ENCODE measurements at regions not wholly inside any gene's neighbourhood (a gene's known extent, or its start where the extent isn't known, plus 50 kb on each side); places are given as distances from the start of the nearest gene placed in this dataset.
"Not testable (repeated sequence)": the region's sequence is repeated elsewhere in the genome, so short reads cannot be mapped to it uniquely, and the experiment has no call there.

DNA sequence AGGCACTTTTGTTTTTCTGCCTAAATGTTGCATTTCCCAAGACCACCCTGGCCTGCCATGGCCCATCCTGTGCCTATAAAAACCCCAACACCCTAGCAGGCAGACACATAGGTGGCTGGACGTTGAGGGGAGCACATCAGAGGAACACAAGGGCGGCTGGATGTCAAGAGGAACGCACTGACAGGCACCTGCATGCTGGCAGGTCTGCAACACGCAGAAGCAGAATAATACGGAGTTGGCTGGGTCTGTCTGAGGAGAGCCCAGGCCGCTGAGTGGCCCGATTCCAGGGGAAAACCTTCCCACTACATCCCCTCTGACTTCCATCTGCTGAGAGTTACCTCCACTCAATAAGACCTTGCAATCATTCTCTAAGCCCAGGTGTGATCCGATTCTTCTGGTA, 765.6 kb downstream of the PLOD2 start:
- DNase-seq (ENCODE audit: low read depth in 2 of 2) = no peak

DNA sequence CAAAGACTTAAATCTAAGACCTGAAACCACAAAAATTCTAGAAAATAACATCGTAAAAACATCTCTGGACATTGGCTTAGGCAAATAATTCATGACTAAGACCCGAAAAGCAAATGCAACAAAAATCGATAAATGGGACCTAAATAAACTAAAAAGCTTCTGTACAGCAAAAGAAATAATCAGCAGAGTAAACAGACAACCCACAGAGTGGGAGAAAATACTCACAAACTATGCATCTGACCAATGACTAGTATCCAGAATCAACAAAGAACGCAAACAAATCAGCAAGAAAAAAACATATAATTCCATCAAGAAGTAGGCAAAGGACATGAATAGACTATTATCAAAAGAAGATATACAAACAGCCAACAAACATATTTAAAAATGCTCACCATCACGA, 749.4 kb downstream of the PLOD2 start:
- DNase-seq (ENCODE audit: low read depth in 2 of 2) = no peak

DNA sequence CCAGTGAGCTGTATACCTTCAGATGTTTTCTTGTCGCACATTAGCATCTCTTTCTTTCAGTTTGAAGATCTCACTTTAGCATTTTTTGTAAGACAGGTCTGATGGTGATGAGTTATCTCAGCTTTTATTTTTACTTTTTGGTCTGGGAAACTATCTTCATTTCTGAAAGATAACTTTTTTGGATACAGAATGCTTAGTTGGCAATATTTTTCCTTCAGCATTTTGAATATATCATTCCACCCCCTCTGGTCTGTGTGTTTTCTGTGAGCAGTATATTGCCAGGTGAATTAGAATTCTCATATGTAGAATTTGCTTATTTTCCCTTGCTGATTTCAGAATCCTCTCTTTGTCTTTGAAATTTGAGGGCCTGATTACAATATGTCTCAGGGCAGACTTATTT, 743.3 kb downstream of the PLOD2 start:
- DNase-seq (ENCODE audit: low read depth in 2 of 2) = no peak

DNA sequence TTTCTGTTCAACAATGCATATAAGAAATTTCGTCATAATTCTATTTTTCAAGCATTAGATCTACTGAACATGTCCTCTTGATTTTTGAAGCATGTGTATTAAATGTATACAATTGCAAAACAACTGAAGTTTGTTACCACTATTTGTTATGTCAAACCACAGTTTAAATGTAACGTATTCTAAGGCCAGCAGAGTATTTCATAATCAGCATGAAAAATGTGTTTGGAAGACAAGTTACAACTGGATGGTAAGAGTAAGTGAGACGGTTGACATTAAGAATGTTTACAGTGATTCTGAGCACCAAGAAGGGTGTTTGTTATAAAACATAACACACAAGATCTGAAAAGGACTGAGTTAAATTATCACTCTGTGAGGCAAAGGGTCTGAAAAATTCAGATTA, 738.4 kb downstream of the PLOD2 start:
- no peak for DNase-seq (ENCODE audit: low read depth in 2 of 2)

DNA sequence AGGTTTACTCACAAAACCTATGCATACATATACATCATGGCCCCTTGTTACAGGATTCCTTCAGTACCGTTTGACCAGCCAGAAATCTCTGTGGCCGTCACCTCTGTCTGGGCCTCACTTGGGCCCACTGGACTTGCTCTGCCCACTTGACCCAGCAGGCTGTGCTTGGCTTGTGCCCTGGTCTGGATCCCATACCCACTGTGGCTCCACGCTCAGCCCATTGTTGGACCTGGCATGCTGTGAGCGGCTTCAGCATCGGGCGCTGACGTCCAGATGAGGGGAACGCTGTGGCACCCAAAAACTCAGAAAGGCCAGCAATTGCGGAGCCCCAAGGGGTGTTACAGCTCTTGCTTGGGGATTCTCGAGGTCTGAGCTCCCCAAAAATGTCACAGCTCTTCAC, 733.6 kb downstream of the PLOD2 start:
- no peak for DNase-seq (ENCODE audit: low read depth in 2 of 2)

DNA sequence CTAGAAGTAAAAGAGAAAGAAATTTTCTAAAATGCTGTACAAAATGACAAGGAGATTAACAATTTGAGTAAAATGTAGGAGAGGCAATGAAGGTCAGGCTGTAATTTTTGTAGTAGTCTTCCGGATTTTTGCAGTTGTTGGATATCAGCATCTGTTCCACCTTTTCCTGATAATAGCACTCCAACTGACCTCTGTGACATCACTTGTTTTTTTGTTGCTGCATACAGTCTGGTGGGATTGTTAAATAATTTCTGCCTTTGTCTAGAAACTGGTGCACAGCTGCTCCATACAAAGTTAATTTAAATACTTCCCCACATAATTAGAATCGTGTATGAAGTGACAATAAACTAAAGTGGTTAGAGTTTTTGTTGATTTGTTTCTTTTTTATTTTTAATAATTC, 731.4 kb downstream of the PLOD2 start:
- DNase-seq (ENCODE audit: low read depth in 2 of 2) = no peak

DNA sequence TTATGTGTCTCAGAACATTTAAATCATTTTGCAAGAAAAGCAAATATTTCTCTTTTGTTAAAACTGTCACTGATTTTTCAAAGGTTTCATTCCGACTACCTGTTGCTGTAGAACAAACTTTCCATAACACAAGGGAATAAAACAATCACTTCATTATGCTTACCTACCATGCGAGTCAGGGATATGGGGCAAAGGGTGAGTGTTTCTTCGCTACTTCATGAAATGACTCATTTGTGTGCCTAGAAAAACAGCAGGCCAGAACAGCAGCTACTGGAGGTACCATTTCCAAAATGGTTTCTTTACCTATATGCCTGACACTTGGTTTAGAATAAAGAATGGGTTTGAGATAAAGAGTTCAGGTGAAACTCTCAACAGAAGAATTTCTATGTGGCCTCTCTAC, 712.5 kb downstream of the PLOD2 start:
- DNase-seq (ENCODE audit: low read depth in 2 of 2) = no peak

DNA sequence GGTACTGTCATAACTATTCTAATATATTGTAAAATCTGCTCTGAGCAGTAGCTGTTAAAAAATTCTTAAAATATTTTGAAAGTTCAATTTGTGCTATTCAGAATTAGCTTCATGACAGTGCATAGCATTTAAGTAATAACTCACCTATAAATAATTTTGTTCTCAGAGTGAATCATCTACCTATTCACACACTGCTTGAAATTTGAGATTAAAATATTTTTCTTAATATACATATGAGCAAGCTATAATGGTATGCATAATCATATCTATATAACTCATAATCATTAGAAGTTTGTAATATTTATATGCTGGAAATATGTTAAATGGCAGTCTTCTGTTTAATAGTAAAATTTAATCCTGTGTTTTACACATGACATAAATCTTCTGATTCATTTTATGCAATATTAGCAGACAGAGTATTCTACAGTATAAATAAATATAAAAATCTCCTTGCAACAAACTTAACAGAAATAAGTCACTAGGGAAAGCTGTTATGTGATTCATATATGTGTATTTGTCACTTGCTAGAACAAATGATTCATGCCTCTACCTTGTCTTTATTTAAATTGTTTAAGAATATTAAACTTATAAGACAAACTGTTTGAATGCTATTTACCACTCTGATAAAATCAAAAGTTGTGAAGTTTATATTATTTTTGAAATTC, 710.8 kb downstream of the PLOD2 start:
- no peak for DNase-seq (ENCODE audit: low read depth in 2 of 2)

DNA sequence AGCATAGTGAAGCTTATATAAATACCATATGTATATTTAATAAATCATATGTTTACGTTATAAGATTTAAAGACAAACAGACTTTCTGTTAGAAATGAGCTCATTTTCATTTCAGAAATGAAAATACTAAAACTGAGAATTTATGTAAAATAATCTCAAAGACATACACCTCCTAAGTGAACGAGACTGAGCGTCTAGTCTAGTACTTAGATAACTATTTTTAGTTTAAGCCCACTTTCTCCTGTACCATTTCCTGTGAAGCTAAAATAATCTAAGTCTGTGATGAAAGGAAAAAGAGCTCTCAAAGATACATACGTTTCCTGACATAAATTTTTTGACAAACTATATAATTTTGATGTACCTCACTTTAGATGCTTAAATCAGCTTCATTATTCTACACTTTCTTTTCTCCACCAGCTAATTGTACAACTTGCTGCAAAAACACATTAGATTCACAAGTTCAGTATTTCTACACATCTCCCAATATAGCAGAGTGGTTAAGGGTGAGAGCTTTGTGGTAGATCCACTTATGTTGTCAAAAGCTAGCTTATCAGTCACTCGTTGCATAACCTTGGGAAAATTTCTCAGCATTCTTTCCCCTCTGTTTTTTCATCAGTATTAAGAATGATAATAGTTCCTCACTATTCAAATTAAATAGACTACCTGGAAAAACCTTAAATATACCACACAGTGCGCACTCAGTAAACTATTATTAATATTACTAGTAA, 703.0 kb downstream of the PLOD2 start:
- DNase-seq (ENCODE audit: low read depth in 2 of 2) = no peak

DNA sequence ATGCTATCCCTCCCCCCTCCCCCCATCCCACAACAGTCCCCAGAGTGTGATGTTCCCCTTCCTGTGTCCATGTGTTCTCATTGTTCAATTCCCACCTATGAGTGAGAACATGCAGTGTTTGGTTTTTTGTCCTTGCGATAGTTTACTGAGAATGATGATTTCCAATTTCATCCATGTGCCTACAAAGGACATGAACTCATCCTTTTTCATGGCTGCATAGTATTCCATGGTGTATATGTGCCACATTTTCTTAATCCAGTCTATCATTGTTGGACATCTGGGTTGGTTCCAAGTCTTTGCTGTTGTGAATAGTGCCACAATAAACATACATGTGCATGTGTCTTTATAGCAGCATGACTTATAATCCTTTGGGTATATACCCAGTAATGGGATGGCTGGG, 701.3 kb downstream of the PLOD2 start:
- DNase-seq (ENCODE audit: low read depth in 2 of 2) = not testable (repeated sequence)

DNA sequence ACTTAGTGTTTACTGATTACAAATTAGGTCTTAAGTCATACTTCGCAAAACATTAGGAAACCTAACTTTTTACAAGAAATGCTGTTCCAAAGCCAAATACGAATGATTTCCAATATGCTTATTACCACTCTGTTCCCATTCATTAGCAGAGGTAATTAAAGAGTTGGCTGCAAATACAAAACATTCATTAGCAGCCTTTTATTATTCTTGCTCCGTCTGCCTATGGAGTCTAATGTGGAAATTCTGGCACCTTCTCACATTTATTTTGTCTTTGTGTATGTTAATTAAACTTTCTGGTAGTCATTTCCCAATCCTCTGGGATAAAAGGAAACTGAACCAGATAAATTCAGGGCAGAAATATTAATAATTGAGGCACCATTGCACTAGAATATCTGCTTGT, 689.0 kb downstream of the PLOD2 start:
- no peak for DNase-seq (ENCODE audit: low read depth in 2 of 2)

DNA sequence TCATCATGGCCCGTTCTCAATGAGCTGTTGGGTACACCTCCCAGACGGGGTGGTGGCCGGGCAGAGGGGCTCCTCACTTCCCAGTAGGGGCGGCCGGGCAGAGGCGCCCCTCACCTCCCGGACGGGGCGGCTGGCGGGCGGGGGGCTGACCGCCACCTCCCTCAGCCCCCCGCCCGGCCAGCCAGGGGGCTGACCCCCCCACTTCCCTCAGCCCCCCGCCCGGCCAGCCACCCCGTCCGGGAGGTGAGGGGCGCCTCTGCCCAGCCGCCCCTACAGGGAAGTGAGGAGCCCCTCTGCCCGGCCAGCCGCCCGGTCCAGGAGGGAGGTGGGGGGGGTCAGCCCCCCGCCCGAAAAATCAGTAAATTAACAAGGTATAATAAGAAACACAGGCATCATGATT, 678.2 kb downstream of the PLOD2 start:
- DNase-seq (ENCODE audit: low read depth in 2 of 2) = not testable (repeated sequence)

DNA sequence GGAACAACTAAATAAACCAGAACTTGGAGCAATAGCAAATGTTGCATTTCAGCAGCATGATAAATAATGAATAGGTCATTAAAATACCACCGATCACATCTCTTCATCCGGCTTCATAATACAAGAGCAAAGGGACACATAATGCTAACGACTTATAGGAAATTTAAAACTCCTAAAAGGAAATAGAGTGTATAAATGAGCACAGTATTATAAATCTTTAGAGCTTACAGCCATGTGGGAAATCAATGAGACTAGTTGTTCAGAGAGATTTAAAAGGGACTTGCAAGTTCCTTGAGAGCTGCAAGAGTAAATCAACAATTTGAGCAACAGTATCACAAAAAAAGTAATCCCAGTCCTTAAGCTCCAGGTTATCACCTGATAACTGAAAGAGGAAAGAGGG, 677.0 kb downstream of the PLOD2 start:
- no peak for DNase-seq (ENCODE audit: low read depth in 2 of 2)

DNA sequence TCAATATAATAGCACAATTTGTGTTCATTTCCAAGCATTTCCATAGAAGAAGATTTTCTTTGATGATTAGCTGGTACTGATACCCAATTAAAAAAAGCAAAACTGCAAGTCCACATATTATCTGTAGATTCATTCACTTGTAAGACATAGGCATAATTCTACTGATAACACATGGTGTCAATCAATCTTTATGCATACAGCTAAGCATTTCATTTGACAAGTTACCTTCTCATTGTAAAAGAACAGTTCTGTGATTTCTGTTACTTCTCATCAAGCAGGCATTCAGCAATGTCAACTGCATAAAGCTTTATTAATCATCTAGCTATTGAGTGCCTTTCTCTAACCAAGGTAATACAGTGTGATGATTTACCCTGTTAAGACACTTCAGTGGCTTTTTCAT, 672.0 kb downstream of the PLOD2 start:
- DNase-seq (ENCODE audit: low read depth in 2 of 2) = no peak

DNA sequence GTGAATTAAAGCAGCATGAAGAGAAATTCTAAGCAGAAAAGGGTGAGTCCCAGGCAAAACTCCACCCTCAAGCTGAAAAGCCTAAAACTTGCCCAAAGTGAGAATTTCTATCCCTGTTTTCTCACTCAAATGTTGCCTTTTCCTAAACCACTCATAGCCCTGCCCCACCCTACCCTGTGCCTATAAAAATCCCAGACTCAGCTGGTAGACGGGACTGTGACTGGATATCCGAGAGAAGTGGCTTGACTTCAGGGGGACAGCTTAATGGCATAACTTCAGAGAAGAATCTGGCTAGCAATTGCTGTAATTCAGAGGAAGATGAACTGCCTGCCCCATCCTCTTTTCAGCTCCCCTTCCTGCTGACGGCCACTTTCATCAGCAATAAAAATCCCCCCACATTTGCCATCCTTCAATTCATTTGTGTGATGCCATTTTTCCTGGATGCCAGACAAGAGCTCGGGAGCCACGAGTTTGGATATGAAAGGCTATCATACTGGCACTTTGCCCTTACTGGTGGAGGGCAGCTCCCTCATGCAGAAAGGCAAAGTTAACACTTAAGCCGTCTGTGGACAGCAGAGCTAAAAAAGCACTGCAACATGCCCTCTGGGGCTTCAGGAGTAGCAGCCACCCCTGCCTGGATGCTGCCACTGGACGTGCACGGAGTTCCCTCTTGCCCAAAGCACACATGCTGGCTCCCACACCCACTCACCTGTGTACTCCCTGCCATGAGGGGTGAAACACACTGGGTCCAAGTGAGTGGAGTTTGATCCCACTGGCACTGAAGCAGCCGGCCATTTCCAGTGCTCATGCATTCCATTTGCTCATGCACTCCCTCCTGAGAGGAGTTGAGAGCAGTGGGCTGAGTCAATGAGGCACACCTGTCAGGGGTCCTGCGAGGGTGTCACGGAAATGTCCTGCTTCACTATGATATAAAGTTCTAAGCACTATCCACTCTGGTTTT, 670.6 kb downstream of the PLOD2 start:
- no peak for DNase-seq (ENCODE audit: low read depth in 2 of 2)

DNA sequence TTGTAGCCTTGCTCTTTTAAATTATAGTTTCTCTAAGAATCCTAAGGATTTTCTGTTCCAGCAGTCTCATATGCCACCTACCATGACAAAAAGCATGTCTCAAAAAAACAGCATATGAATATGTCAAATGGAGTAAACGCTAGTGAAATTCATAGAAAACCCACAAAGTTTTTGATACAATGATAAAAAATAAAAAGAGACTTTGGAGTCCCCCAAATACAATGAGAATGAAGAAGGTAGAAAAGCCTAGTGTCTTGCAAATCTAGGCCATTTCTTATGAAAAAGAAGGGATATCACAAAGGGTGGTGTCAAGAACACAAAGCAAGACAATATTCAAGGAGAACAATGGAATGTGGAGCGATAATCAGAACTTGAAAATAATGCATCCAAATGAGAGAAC, 668.5 kb downstream of the PLOD2 start:
- no peak for DNase-seq (ENCODE audit: low read depth in 2 of 2)

DNA sequence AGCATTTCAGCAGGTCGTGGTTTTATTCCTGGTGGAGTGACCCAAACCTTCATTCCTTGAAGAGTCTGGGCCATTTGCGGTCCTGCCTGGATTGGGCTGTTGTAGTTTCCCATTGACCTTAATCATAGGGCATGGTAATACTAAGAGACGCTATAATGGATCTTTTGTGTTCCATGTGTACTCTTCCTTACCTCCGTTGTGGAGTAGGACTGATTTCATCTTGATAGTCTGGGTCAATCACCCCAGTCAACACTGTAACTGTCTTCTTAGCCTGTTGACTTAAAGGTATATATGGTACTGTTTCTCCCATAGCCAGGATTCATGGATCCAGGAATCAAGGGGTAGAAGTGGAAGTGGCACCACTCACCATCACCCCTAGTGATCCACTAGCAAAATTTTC, 643.6 kb downstream of the PLOD2 start:
- not testable (repeated sequence) for DNase-seq (ENCODE audit: low read depth in 2 of 2)

DNA sequence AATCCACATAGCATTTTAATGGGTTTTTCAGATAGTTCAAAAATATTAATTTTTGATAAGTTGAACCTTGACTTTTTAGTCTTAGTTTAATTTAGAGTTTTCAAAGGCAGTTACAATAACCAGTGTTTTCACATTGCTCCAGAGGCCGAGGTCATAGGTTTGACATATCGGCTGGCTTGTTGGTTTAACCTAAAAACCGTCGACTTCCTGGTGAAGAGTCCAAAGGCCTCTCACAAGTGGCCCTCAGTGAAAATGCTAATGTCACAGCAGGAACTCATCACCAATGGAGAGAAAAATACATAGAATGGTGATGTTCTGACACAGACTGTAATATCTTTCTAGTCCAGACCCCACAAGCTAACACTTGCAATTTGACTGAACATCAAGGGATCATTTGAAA, 642.3 kb downstream of the PLOD2 start:
- no peak for DNase-seq (ENCODE audit: low read depth in 2 of 2)

DNA sequence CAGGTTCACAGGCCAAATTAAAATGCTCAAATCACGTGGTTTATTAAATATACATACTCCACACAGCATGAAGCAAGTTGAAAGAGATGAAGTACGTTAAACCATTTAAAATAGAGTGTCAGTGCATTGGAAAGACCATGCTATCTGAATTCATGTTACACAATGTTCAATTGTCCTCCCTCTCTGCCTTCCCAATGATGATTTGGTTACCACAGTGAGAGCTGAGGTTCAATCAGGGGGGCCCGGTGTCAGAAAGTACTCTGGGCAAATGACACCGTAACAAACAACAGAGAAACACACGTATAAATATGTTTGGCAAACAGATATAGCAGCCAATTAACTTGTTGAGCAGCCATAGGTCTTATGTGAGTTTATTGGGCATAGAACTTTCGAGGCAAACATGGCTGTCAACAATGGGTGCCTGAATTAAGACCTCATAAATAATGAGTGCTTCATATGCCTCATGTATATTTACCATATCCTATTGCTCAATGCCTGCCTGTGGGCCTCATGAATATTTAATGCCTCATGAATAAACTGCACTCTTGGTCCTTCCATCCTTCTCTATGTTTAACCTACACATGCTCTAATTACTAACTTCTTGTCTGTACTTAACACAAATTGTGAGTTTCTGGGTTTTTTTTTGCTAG, 641.5 kb downstream of the PLOD2 start:
- DNase-seq (ENCODE audit: low read depth in 2 of 2) = no peak

DNA sequence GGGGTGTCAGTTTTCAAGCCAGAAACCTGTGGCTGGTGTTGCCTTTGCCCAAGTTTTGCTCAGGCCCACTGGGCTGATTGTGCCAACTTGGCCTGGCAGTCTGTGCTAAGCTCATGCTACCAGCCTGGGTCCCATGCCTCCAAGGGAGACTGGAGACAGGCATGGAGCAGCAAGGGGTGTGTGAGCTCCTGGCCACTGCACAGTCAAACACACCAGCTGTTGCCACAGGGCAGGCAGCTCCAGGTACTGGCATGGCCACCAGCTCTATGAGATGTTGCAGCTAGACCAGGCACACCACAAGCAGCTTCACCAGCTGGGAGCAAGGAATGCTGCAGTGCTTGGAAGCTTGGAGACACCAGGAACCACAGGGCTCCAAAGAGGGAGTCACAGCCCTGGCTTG, 638.8 kb downstream of the PLOD2 start:
- DNase-seq (ENCODE audit: low read depth in 2 of 2) = no peak

DNA sequence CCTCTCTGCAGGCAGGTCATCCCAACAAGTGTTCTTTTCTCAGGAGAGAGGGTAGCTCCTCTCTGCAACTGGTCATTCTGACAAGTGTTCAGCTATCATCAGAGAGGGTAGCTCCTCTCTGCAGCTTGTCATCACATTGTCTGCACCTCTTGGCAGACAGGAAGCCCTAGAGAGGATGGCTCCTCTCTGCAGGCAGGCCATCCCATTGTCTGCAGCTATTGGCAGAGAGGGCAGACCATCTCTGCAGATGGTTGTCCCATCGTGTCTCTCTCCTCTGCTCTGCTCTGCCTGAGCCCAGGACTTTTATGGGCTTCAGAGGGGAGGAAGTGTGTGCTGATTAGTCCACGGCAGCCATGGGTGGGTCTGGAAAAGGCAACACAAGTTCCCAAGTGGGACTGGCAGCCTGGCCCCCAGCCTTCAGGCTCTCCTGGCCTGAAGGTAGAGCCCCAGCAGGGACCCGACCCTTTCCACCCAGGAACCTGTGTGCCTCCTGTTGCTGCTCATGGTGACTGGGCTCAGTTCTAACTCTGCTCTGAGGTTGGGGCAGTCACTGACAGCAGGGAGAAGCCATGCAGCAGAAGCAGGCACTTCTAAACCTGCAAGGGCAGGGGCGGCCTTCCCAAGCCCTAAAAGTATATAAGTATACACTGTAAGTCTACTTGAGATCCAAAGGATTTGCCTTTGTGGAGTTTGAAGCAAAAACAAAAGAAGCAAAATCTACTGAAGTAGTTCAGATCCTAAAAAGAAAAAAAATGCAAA, 637.9 kb downstream of the PLOD2 start:
- DNase-seq (ENCODE audit: low read depth in 2 of 2) = no peak

Measured in stimulated activated CD4-positive, alpha-beta T cell treated with anti-CD3 and anti-CD28 coated beads, Interleukin-4, amount 100 ng/mL, for 48 hours (primary cell).